ENCODE measurements at regions not wholly inside any gene's neighbourhood (a gene's known extent, or its start where the extent isn't known, plus 50 kb on each side); places are given as distances from the start of the nearest gene placed in this dataset.

GRCh38 chr20:63099456-63100173, 92.9 kb upstream of the BHLHE23 start:
- H3K4me3 ChIP-seq (ENCODE audit: control insufficient read depth, low read depth, low read length), result no peak overlapping the region
- no peak for DNase-seq (ENCODE audit: low read depth)
- no peak for TF ChIP-seq CTCF (conservative IDR thresholded peaks at IDR 0.05; ENCODE audit: control insufficient read depth, insufficient read depth, low read depth, low read length)

- no peak for DNase-seq (ENCODE audit: low read depth)
- H3K4me3 ChIP-seq (ENCODE audit: control insufficient read depth, low read depth, low read length), result no peak overlapping the region
- TF ChIP-seq CTCF (conservative IDR thresholded peaks at IDR 0.05; ENCODE audit: control insufficient read depth, insufficient read depth, low read depth, low read length), result no peak
Observed at GRCh38 chr20:63098195-63098810, 91.5 kb upstream of the BHLHE23 start.

- DNase-seq (ENCODE audit: low read depth), result no peak
- no peak for TF ChIP-seq CTCF (conservative IDR thresholded peaks at IDR 0.05; ENCODE audit: control insufficient read depth, insufficient read depth, low read depth, low read length)
- H3K4me3 ChIP-seq (ENCODE audit: control insufficient read depth, low read depth, low read length), result no peak overlapping the region
Observed at GRCh38 chr20:63097336-63097831, 90.6 kb upstream of the BHLHE23 start.

GRCh38 chr20:63096681-63097335, 90.0 kb upstream of the BHLHE23 start:
- TF ChIP-seq CTCF (conservative IDR thresholded peaks at IDR 0.05; ENCODE audit: control insufficient read depth, insufficient read depth, low read depth, low read length), result no peak
- DNase-seq (ENCODE audit: low read depth), result no peak

GRCh38 chr20:63095718-63096654, 89.2 kb upstream of the BHLHE23 start:
- DNase-seq (ENCODE audit: low read depth), result no peak
- no peak overlapping the region for H3K4me3 ChIP-seq (ENCODE audit: control insufficient read depth, low read depth, low read length)
- no peak for TF ChIP-seq CTCF (conservative IDR thresholded peaks at IDR 0.05; ENCODE audit: control insufficient read depth, insufficient read depth, low read depth, low read length)

More at GRCh38 chr20:63096681-63097335, 90.0 kb upstream of the BHLHE23 start:
- no peak overlapping the region for H3K4me3 ChIP-seq (ENCODE audit: control insufficient read depth, low read depth, low read length)
